ENCODE measurements at regions not wholly inside any gene's neighbourhood (a gene's known extent, or its start where the extent isn't known, plus 50 kb on each side); places are given as distances from the start of the nearest gene placed in this dataset.

- no peaks in the 10 kb centered on the region for H3K36me3 ChIP-seq (ENCODE audit: insufficient read depth, low read length)
These were observed 496.9 kb upstream of the C16orf82 start for GRCh38 chr16:26569793-26570192.

GRCh38 chr16:26578748-26579147, 488.0 kb upstream of the C16orf82 start:
- H3K36me3 ChIP-seq (ENCODE audit: insufficient read depth, low read length), result no peaks in the 10 kb centered on the region
- H3K27me3 ChIP-seq (ENCODE audit: control insufficient read depth in 1 of 2, insufficient read depth in 2 of 2, low read length in 2 of 2), result no peaks in the 10 kb centered on the region
- Mint-ChIP-seq H3K36me3 (ENCODE audit: low read depth) (no peaks in the 10 kb centered on the region), H3K4me3 (no peak overlapping the region), H3K27ac (no peak overlapping the region), H3K27me3 (peaks cover 19% of the 10 kb centered on the region), H3K4me1 (ENCODE audit: low read depth) (no peaks in the 10 kb centered on the region), H3K9me3 (peaks cover 4% of the 10 kb centered on the region)
- H3K4me1 ChIP-seq (ENCODE audit: insufficient read depth, low read length), result no peaks in the 10 kb centered on the region
- DNase-seq (no peak), ATAC-seq (ENCODE audit: poor library complexity) (no peak)
- POLR2A ChIA-PET, result no interaction called here
- intact Hi-C loops (cut with DNase I, micrococcal nuclease), result no loop called here
- H3K4me3 ChIP-seq (ENCODE audit: low read length), result no peak overlapping the region
- CTCF ChIA-PET, result no interaction called here
- TF ChIP-seq CTCF (IDR thresholded peaks at IDR 0.05), result no peak
- H3K27ac ChIP-seq (ENCODE audit: low read depth in 1 of 2, low read length in 2 of 2), result no peak overlapping the region
- H3K9me3 ChIP-seq (ENCODE audit: control insufficient read depth in 1 of 2, insufficient read depth in 1 of 2, low read length in 2 of 2), result no peaks in the 10 kb centered on the region

More at GRCh38 chr16:26569793-26570192, 496.9 kb upstream of the C16orf82 start:
- Histone ChIP-seq H3K4me1 (ENCODE audit: insufficient read depth, low read length) (no peaks in the 10 kb centered on the region), H3K9me3 (ENCODE audit: control insufficient read depth in 1 of 2, insufficient read depth in 1 of 2, low read length in 2 of 2) (no peaks in the 10 kb centered on the region), H3K4me3 (ENCODE audit: low read length) (no peak overlapping the region), H3K27me3 (ENCODE audit: control insufficient read depth in 1 of 2, insufficient read depth in 2 of 2, low read length in 2 of 2) (peaks cover 0 to 7% of the 10 kb centered on the region in 2 experiments), H3K27ac (ENCODE audit: low read depth in 1 of 2, low read length in 2 of 2) (no peak overlapping the region)
- DNase-seq (peak in 3 of 14 experiments; percentile 2 to 12 (median 5)), ATAC-seq (ENCODE audit: poor library complexity) (no peak)
- intact Hi-C loops (cut with DNase I, micrococcal nuclease), result no loop called here
- Mint-ChIP-seq H3K27ac (no peak overlapping the region), H3K36me3 (ENCODE audit: low read depth) (no peaks in the 10 kb centered on the region), H3K4me1 (ENCODE audit: low read depth) (no peaks in the 10 kb centered on the region), H3K27me3 (no peaks in the 10 kb centered on the region), H3K4me3 (no peak overlapping the region), H3K9me3 (no peaks in the 10 kb centered on the region)
- CTCF ChIA-PET, result interaction anchor here (1.1 kb wide), 1 partner anchor 10 kb away, joined by 6 read pairs; no protein-coding TSS in a partner anchor
- no peak for TF ChIP-seq CTCF (IDR thresholded peaks at IDR 0.05)
- POLR2A ChIA-PET, result interaction anchor here (1.6 kb wide), 1 partner anchor 10 kb away, joined by 4 read pairs; no protein-coding TSS in a partner anchor

GRCh38 chr16:26583803-26584202, 482.9 kb upstream of the C16orf82 start:
- Histone ChIP-seq H3K27me3 (ENCODE audit: control insufficient read depth in 1 of 2, insufficient read depth in 2 of 2, low read length in 2 of 2) (no peaks in the 10 kb centered on the region), H3K9me3 (ENCODE audit: control insufficient read depth in 1 of 2, insufficient read depth in 1 of 2, low read length in 2 of 2) (peaks cover 3 to 4% of the 10 kb centered on the region in 2 experiments), H3K4me1 (ENCODE audit: insufficient read depth, low read length) (no peaks in the 10 kb centered on the region), H3K36me3 (ENCODE audit: insufficient read depth, low read length) (no peaks in the 10 kb centered on the region), H3K27ac (ENCODE audit: low read depth in 1 of 2, low read length in 2 of 2) (no peak overlapping the region), H3K4me3 (ENCODE audit: low read length) (no peak overlapping the region)
- no peak for TF ChIP-seq CTCF (IDR thresholded peaks at IDR 0.05)
- Mint-ChIP-seq H3K4me3 (no peak overlapping the region), H3K4me1 (ENCODE audit: low read depth) (no peaks in the 10 kb centered on the region), H3K27me3 (peaks cover 19% of the 10 kb centered on the region), H3K36me3 (ENCODE audit: low read depth) (no peaks in the 10 kb centered on the region), H3K27ac (no peak overlapping the region), H3K9me3 (peaks cover 10% of the 10 kb centered on the region)
- no peak for DNase-seq
- no peak for ATAC-seq (ENCODE audit: poor library complexity)
- ChIA-PET CTCF (no interaction called here), POLR2A (no interaction called here)
- intact Hi-C loops (cut with DNase I, micrococcal nuclease), result no loop called here
